ENCODE measurements at regions not wholly inside any gene's neighbourhood (a gene's known extent, or its start where the extent isn't known, plus 50 kb on each side); places are given as distances from the start of the nearest gene placed in this dataset.

GRCh38 chr10:8288600-8288999 is 234.1 kb downstream of the GATA3 start:
- Histone ChIP-seq H3K4me3 (replicated peaks; ENCODE audit: insufficient read depth, low read length) (no peak overlapping the region), H3K27me3 (ENCODE audit: insufficient read depth, poor library complexity, severe bottlenecking) (no peaks in the 10 kb centered on the region), H3K27ac (replicated peaks) (no peak overlapping the region)
- no peak for DNase-seq (ENCODE audit: low read depth in 1 of 2, low spot score in 1 of 2)
- TF ChIP-seq SPI1 (IDR thresholded peaks at IDR 0.05; ENCODE audit: borderline replicate concordance, low read depth) (no peak), REST (IDR thresholded peaks at IDR 0.05; ENCODE audit: insufficient replicate concordance, low read depth) (no peak), GABPA (IDR thresholded peaks at IDR 0.05; ENCODE audit: low read depth) (no peak), CTCF (IDR thresholded peaks at IDR 0.05; ENCODE audit: insufficient read depth, low read length) (no peak), POLR2AphosphoS5 (IDR thresholded peaks at IDR 0.05; ENCODE audit: low read depth) (no peak)

- TF ChIP-seq GABPA (IDR thresholded peaks at IDR 0.05; ENCODE audit: low read depth) (no peak), SPI1 (IDR thresholded peaks at IDR 0.05; ENCODE audit: borderline replicate concordance, low read depth) (no peak), CTCF (IDR thresholded peaks at IDR 0.05; ENCODE audit: insufficient read depth, low read length) (no peak), POLR2AphosphoS5 (IDR thresholded peaks at IDR 0.05; ENCODE audit: low read depth) (no peak), REST (IDR thresholded peaks at IDR 0.05; ENCODE audit: insufficient replicate concordance, low read depth) (no peak)
- DNase-seq (ENCODE audit: low read depth in 1 of 2, low spot score in 1 of 2), result no peak
- Histone ChIP-seq H3K27me3 (ENCODE audit: insufficient read depth, poor library complexity, severe bottlenecking) (no peaks in the 10 kb centered on the region), H3K4me3 (replicated peaks; ENCODE audit: insufficient read depth, low read length) (no peak overlapping the region), H3K27ac (replicated peaks) (no peak overlapping the region)
These were observed 234.9 kb downstream of the GATA3 start for GRCh38 chr10:8289186-8289924.

GRCh38 chr10:8294779-8295178 is 240.3 kb downstream of the GATA3 start:
- DNase-seq (ENCODE audit: low read depth in 1 of 2, low spot score in 1 of 2), result no peak
- no peak overlapping the region for H3K4me3 ChIP-seq (replicated peaks; ENCODE audit: insufficient read depth, low read length)
- H3K27ac ChIP-seq (replicated peaks), result no peak overlapping the region
- no peaks in the 10 kb centered on the region for H3K27me3 ChIP-seq (ENCODE audit: insufficient read depth, poor library complexity, severe bottlenecking)
- TF ChIP-seq GABPA (IDR thresholded peaks at IDR 0.05; ENCODE audit: low read depth) (no peak), SPI1 (IDR thresholded peaks at IDR 0.05; ENCODE audit: borderline replicate concordance, low read depth) (no peak), REST (IDR thresholded peaks at IDR 0.05; ENCODE audit: insufficient replicate concordance, low read depth) (no peak), POLR2AphosphoS5 (IDR thresholded peaks at IDR 0.05; ENCODE audit: low read depth) (no peak), CTCF (IDR thresholded peaks at IDR 0.05; ENCODE audit: insufficient read depth, low read length) (no peak)

All from HL-60 (cell line).